G401 (cell line): ENCODE measurements at regions not wholly inside any gene's neighbourhood (a gene's known extent, or its start where the extent isn't known, plus 50 kb on each side); places are given as distances from the start of the nearest gene placed in this dataset.
"Not testable (repeated sequence)": the region's sequence is repeated elsewhere in the genome, so short reads cannot be mapped to it uniquely, and the experiment has no call there.

Source experiments
- DNase-seq: peaks from one replicate; pipeline ENCODE4 v3.0.0-alpha.2; 2015; ENCODE audit warnings: low spot score
- in situ Hi-C: cut with HindIII; loops from 2 replicates; pipeline ENCODE4 v1.10.0; 2016; ENCODE audit warnings: low sequenced_read_pairs, mixed read lengths

GRCh38 chr1:193472838-193473398 is 286.5 kb upstream of the B3GALT2 start:
- in situ Hi-C loops: no loop called here
- DNase-seq: no peak

GRCh38 chr1:193472430-193472829 is 286.0 kb upstream of the B3GALT2 start:
- in situ Hi-C loops: no loop called here
- no peak for DNase-seq

- DNase-seq: no peak
- in situ Hi-C loops: no loop called here
Observed at GRCh38 chr1:193471981-193472380, 285.6 kb upstream of the B3GALT2 start.

- in situ Hi-C loops: no loop called here
- DNase-seq: no peak
Observed at GRCh38 chr1:193463326-193463932, 277.0 kb upstream of the B3GALT2 start.

GRCh38 chr1:193462629-193463320 is 276.4 kb upstream of the B3GALT2 start:
- DNase-seq: no peak
- in situ Hi-C loops: no loop called here

- in situ Hi-C loops: no loop called here
Observed at GRCh38 chr1:193458628-193459027, 272.2 kb upstream of the B3GALT2 start.

GRCh38 chr1:193457676-193458075 is 271.3 kb upstream of the B3GALT2 start:
- no peak for DNase-seq
- in situ Hi-C loops: no loop called here

More at GRCh38 chr1:193458628-193459027, 272.2 kb upstream of the B3GALT2 start:
- no peak for DNase-seq

GRCh38 chr1:193456811-193457280 is 270.4 kb upstream of the B3GALT2 start:
- in situ Hi-C loops: no loop called here
- DNase-seq: no peak

- DNase-seq: no peak
- in situ Hi-C loops: no loop called here
Observed at GRCh38 chr1:193451606-193452005, 265.2 kb upstream of the B3GALT2 start.

GRCh38 chr1:193451001-193451400 is 264.6 kb upstream of the B3GALT2 start:
- in situ Hi-C loops: no loop called here
- no peak for DNase-seq

- in situ Hi-C loops: no loop called here
Observed at GRCh38 chr1:193448682-193449461, 262.5 kb upstream of the B3GALT2 start.

GRCh38 chr1:193443886-193444285 is 257.5 kb upstream of the B3GALT2 start:
- in situ Hi-C loops: no loop called here
- no peak for DNase-seq

More at GRCh38 chr1:193448682-193449461, 262.5 kb upstream of the B3GALT2 start:
- no peak for DNase-seq

GRCh38 chr1:193438771-193439170 is 252.4 kb upstream of the B3GALT2 start:
- in situ Hi-C loops: no loop called here
- DNase-seq: no peak

GRCh38 chr1:193438312-193438711 is 251.9 kb upstream of the B3GALT2 start:
- no peak for DNase-seq
- in situ Hi-C loops: no loop called here

GRCh38 chr1:193437785-193438184 is 251.4 kb upstream of the B3GALT2 start:
- no peak for DNase-seq
- in situ Hi-C loops: no loop called here

- DNase-seq, in situ Hi-C loops: not testable (repeated sequence)
Observed at GRCh38 chr1:193437333-193437732, 250.9 kb upstream of the B3GALT2 start.

GRCh38 chr1:193435781-193436180 is 249.4 kb upstream of the B3GALT2 start:
- no peak for DNase-seq
- in situ Hi-C loops: no loop called here

GRCh38 chr1:193434319-193434718 is 247.9 kb upstream of the B3GALT2 start:
- DNase-seq: no peak
- in situ Hi-C loops: no loop called here

GRCh38 chr1:193433599-193433998 is 247.2 kb upstream of the B3GALT2 start:
- in situ Hi-C loops: no loop called here
- DNase-seq: no peak
